ENCODE measurements at regions not wholly inside any gene's neighbourhood (a gene's known extent, or its start where the extent isn't known, plus 50 kb on each side); places are given as distances from the start of the nearest gene placed in this dataset.

DNA sequence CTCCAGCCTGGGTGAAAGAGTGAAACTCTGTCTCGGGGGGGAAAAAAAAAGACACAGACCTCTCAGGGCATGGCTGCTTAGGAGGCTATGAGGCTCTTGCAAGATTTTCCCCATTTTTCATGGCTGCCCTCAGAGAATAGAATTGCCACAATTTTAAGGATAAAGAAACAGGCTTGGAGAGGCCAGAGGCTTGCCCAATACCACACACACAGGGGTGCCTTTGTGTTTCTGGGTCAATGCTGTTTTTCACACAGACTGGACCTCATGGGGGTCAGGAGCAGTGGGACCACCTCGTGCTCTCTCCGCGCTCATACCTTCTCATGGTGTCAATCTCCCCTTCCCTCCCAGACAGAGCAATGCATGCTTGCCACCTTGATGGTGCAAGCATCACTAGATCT lies 65.4 kb upstream of the ST3GAL5 start:
- DNase-seq (ENCODE audit: low read depth in 1 of 2, low spot score in 1 of 2): no peak
- Histone ChIP-seq H3K27ac (replicated peaks) (no peak overlapping the region), H3K27me3 (ENCODE audit: insufficient read depth, poor library complexity, severe bottlenecking) (no peaks in the 10 kb centered on the region), H3K4me3 (replicated peaks; ENCODE audit: insufficient read depth, low read length) (no peak overlapping the region)
- TF ChIP-seq, protein P1, sequence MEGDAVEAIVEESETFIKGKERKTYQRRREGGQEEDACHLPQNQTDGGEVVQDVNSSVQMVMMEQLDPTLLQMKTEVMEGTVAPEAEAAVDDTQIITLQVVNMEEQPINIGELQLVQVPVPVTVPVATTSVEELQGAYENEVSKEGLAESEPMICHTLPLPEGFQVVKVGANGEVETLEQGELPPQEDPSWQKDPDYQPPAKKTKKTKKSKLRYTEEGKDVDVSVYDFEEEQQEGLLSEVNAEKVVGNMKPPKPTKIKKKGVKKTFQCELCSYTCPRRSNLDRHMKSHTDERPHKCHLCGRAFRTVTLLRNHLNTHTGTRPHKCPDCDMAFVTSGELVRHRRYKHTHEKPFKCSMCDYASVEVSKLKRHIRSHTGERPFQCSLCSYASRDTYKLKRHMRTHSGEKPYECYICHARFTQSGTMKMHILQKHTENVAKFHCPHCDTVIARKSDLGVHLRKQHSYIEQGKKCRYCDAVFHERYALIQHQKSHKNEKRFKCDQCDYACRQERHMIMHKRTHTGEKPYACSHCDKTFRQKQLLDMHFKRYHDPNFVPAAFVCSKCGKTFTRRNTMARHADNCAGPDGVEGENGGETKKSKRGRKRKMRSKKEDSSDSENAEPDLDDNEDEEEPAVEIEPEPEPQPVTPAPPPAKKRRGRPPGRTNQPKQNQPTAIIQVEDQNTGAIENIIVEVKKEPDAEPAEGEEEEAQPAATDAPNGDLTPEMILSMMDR (IDR thresholded peaks at IDR 0.05; ENCODE audit: insufficient read depth, low read length): no peak
- TF ChIP-seq, protein P2, sequence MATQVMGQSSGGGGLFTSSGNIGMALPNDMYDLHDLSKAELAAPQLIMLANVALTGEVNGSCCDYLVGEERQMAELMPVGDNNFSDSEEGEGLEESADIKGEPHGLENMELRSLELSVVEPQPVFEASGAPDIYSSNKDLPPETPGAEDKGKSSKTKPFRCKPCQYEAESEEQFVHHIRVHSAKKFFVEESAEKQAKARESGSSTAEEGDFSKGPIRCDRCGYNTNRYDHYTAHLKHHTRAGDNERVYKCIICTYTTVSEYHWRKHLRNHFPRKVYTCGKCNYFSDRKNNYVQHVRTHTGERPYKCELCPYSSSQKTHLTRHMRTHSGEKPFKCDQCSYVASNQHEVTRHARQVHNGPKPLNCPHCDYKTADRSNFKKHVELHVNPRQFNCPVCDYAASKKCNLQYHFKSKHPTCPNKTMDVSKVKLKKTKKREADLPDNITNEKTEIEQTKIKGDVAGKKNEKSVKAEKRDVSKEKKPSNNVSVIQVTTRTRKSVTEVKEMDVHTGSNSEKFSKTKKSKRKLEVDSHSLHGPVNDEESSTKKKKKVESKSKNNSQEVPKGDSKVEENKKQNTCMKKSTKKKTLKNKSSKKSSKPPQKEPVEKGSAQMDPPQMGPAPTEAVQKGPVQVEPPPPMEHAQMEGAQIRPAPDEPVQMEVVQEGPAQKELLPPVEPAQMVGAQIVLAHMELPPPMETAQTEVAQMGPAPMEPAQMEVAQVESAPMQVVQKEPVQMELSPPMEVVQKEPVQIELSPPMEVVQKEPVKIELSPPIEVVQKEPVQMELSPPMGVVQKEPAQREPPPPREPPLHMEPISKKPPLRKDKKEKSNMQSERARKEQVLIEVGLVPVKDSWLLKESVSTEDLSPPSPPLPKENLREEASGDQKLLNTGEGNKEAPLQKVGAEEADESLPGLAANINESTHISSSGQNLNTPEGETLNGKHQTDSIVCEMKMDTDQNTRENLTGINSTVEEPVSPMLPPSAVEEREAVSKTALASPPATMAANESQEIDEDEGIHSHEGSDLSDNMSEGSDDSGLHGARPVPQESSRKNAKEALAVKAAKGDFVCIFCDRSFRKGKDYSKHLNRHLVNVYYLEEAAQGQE (IDR thresholded peaks at IDR 0.05; ENCODE audit: insufficient replicate concordance, low read depth): no peak
- TF ChIP-seq SPI1 (IDR thresholded peaks at IDR 0.05; ENCODE audit: borderline replicate concordance, low read depth) (no peak), POLR2AphosphoS5 (IDR thresholded peaks at IDR 0.05; ENCODE audit: low read depth) (no peak), GABPA (IDR thresholded peaks at IDR 0.05; ENCODE audit: low read depth) (no peak)

DNA sequence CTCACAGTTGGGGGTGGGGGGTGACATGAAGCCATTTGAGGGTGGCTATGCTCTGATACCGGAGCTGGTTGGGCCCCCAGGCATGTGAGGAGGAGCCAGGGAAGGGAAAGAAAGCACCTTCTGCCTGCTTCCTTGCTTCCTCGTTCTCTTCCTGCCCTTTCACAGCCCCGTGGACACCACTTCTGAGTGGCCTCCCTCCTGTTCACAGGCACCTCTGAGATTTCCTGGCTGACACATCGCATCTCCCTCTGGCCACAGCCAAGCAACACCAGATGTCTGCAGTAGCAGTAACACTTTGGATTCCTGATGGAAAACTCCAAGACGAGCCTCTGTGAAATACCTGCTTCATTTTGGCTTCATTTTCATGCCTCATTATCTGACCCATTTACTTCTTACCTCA lies 64.7 kb upstream of the ST3GAL5 start:
- H3K4me3 ChIP-seq (replicated peaks; ENCODE audit: insufficient read depth, low read length): no peak overlapping the region

DNA sequence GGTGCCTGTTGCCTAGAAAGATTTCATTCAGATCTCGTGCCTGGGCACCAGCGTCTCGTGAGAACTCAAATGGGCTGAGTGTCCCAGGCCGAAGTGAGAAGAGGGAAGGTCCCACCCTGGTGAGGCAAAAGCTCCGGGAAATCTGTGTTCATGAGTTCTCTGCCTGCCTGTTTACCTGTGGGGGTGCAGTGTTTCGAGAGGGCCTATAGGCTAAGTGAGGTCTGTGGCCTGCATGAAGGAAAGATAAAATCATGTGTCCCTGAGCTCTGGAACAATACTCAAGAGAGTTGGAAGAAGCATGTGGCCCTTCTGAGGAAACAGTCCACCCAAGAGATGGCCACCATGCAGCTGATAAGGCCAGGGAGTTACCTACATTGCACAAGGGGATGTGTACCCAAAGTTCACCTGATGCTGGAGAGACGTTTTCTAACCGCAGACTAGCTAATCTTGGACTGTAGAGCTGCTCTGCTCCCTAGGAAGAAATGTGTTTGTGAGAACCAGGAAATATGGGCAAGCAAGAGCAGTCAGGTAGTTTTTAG lies 63.5 kb upstream of the ST3GAL5 start:
- no peaks in the 10 kb centered on the region for H3K27me3 ChIP-seq (ENCODE audit: insufficient read depth, poor library complexity, severe bottlenecking)
- no peak overlapping the region for H3K4me3 ChIP-seq (replicated peaks; ENCODE audit: insufficient read depth, low read length)
- peak overlapping the region; percentile 64 for H3K27ac ChIP-seq (replicated peaks)
- TF ChIP-seq GABPA (IDR thresholded peaks at IDR 0.05; ENCODE audit: low read depth) (no peak), POLR2AphosphoS5 (IDR thresholded peaks at IDR 0.05; ENCODE audit: low read depth) (no peak), SPI1 (IDR thresholded peaks at IDR 0.05; ENCODE audit: borderline replicate concordance, low read depth) (no peak)
- TF ChIP-seq, protein P1 (IDR thresholded peaks at IDR 0.05; ENCODE audit: insufficient read depth, low read length): no peak
- TF ChIP-seq, protein P2 (IDR thresholded peaks at IDR 0.05; ENCODE audit: insufficient replicate concordance, low read depth): no peak
- peak in 1 of 2 experiments; percentile 16 for DNase-seq (ENCODE audit: low read depth in 1 of 2, low spot score in 1 of 2)

More for the DNA sequence above, 64.7 kb upstream of the ST3GAL5 start:
- no peak for DNase-seq (ENCODE audit: low read depth in 1 of 2, low spot score in 1 of 2)
- TF ChIP-seq, protein P1 (IDR thresholded peaks at IDR 0.05; ENCODE audit: insufficient read depth, low read length): no peak
- no peak for TF ChIP-seq SPI1 (IDR thresholded peaks at IDR 0.05; ENCODE audit: borderline replicate concordance, low read depth)
- TF ChIP-seq GABPA (IDR thresholded peaks at IDR 0.05; ENCODE audit: low read depth): no peak
- TF ChIP-seq, protein P2 (IDR thresholded peaks at IDR 0.05; ENCODE audit: insufficient replicate concordance, low read depth): no peak
- TF ChIP-seq POLR2AphosphoS5 (IDR thresholded peaks at IDR 0.05; ENCODE audit: low read depth): no peak
- no peaks in the 10 kb centered on the region for H3K27me3 ChIP-seq (ENCODE audit: insufficient read depth, poor library complexity, severe bottlenecking)
- H3K27ac ChIP-seq (replicated peaks): no peak overlapping the region
